Endothelial cell of umbilical vein (primary cell): ENCODE measurements at regions not wholly inside any gene's neighbourhood (a gene's known extent, or its start where the extent isn't known, plus 50 kb on each side); places are given as distances from the start of the nearest gene placed in this dataset.

Experiments
- BruUV-seq: library from RNA; stranded (reverse); fragments of 400-500 nt; replicated peaks from 2 replicates; lab custom pipeline; 2021; lab: Mats Ljungman, UMichigan
- CTCF ChIA-PET: fragments of 300-600, 350-600 bp; sonication (Branson Sonifier 250); formaldehyde crosslinking; loops from one replicate; lab custom pipeline; 2021; ENCODE audit warnings: antibody characterized with exemption, inconsistent platforms; lab: Charles Lee
- POLR2A ChIA-PET: fragments of 300-600, 350-600 bp; sonication (Branson Sonifier 250); formaldehyde crosslinking; loops from one replicate; lab custom pipeline; 2021; ENCODE audit warnings: antibody characterized with exemption, inconsistent platforms; lab: Charles Lee
- DNase-seq: peaks from one replicate; pipeline ENCODE4 v3.0.0-alpha.2; 2011; ENCODE audit warnings: low read depth, low spot score
- FAIRE-seq: peaks from 2 replicates; lab custom pipeline; 2011; peaks lifted over from hg19 to GRCh38; lab: Jason Lieb, UNC
- H2AFZ ChIP-seq: 2 replicates; pipeline ENCODE4 v1.6.0; 2012; ENCODE audit warnings: low read depth, low read length, control low read depth, inconsistent platforms
- H3K27ac ChIP-seq: 2 replicates; pipeline ENCODE4 v1.5.1; 2011; ENCODE audit warnings: low read depth, mild to moderate bottlenecking, control low read depth, low read length, moderate library complexity; ENCODE audit not compliant: insufficient read depth
- H3K27me3 ChIP-seq, 2 experiments: 2 replicates each; pipeline versions ENCODE4 v1.6.0 to v1.6.1; 2011; ENCODE audit warnings: low read length in 2 of 2, mixed read lengths in 1 of 2; ENCODE audit not compliant: control insufficient read depth in 2 of 2, insufficient read depth in 2 of 2
- H3K36me3 ChIP-seq, 2 experiments: 2 replicates in 1 of 2; 3 replicates in 1 of 2; pipeline ENCODE4 v1.5.1; 2011; ENCODE audit warnings: low read length in 2 of 2, mild to moderate bottlenecking in 1 of 2, moderate library complexity in 1 of 2; ENCODE audit not compliant: control insufficient read depth in 2 of 2, insufficient read depth in 2 of 2; ENCODE audit errors: extremely low read depth in 1 of 2
- H3K4me1 ChIP-seq: 3 replicates; pipeline ENCODE4 v1.5.1; 2011; ENCODE audit warnings: mild to moderate bottlenecking, low read length; ENCODE audit not compliant: control insufficient read depth, insufficient read depth; ENCODE audit errors: extremely low read depth
- H3K4me2 ChIP-seq: 2 replicates; pipeline ENCODE4 v1.6.1; 2011; ENCODE audit warnings: low read length, control low read depth, mixed read lengths; ENCODE audit not compliant: insufficient read depth
- H3K4me3 ChIP-seq, 3 experiments: fragments of 200-600 bp in 1 of 3; sonication (generic), shearing (Covaris generic) in 1 of 3; replicated peaks in 1 of 3; 2 replicates each; pipeline ENCODE4 v1.5.1; 2011 to 2016; ENCODE audit warnings: control low read depth in 3 of 3, low read length in 3 of 3, mild to moderate bottlenecking in 2 of 3, inconsistent platforms in 1 of 3, low read depth in 1 of 3, moderate library complexity in 1 of 3; ENCODE audit not compliant: insufficient read depth in 1 of 3
- H3K79me2 ChIP-seq: 2 replicates; pipeline ENCODE4 v1.6.0; 2012; ENCODE audit warnings: low read length, inconsistent platforms; ENCODE audit not compliant: control insufficient read depth, insufficient read depth
- H3K9ac ChIP-seq: replicated peaks from 2 replicates; pipeline ENCODE3; 2011; ENCODE audit warnings: low read length, control low read depth; ENCODE audit not compliant: insufficient read depth; ENCODE audit errors: extremely low read depth
- H3K9me1 ChIP-seq: replicated peaks from 3 replicates; pipeline ENCODE4 v1.6.0; 2011; ENCODE audit warnings: mild to moderate bottlenecking, low read length; ENCODE audit not compliant: control insufficient read depth, insufficient read depth; ENCODE audit errors: extremely low read depth
- H3K9me3 ChIP-seq: replicated peaks from 2 replicates; pipeline ENCODE4 v1.5.1; 2012; ENCODE audit warnings: low read length, inconsistent platforms; ENCODE audit not compliant: control insufficient read depth, insufficient read depth
- H4K20me1 ChIP-seq: replicated peaks from 2 replicates; pipeline ENCODE3; 2011; ENCODE audit warnings: mild to moderate bottlenecking, low read length; ENCODE audit not compliant: control insufficient read depth, insufficient read depth; ENCODE audit errors: extremely low read depth
- CTCF ChIP-seq, 2 donors: IDR thresholded peaks; 1 replicate in 1 of 2; 2 replicates in 1 of 2; pipeline ENCODE4 v1.5.1; 2011; ENCODE audit warnings: low read length in 2 of 2, mild to moderate bottlenecking in 2 of 2, moderate library complexity in 2 of 2, control low read depth in 1 of 2, inconsistent platforms in 1 of 2, low read depth in 1 of 2; ENCODE audit not compliant: insufficient read depth in 1 of 2; ENCODE audit errors: extremely low read depth in 1 of 2
- EZH2 ChIP-seq: IDR thresholded peaks from 2 replicates; pipeline ENCODE4 v1.6.1; 2012; ENCODE audit warnings: borderline replicate concordance, low read depth, mild to moderate bottlenecking, moderate library complexity, low read length, inconsistent platforms; ENCODE audit not compliant: severe bottlenecking
- FOS ChIP-seq: IDR thresholded peaks from 2 replicates; pipeline ENCODE4 v1.6.1; 2011; ENCODE audit warnings: mild to moderate bottlenecking, low read length, moderate library complexity, borderline replicate concordance; ENCODE audit not compliant: insufficient read depth
- GATA2 ChIP-seq: IDR thresholded peaks from 2 replicates; pipeline ENCODE4 v1.7.0; 2011; ENCODE audit warnings: low read depth, mild to moderate bottlenecking, moderate library complexity, mixed read lengths, low read length; ENCODE audit not compliant: insufficient read length, insufficient read depth
- JUN ChIP-seq: IDR thresholded peaks from 2 replicates; pipeline ENCODE4 v1.6.1; 2011; ENCODE audit warnings: borderline replicate concordance, low read depth; ENCODE audit not compliant: insufficient read length, insufficient read depth
- MAX ChIP-seq: IDR thresholded peaks from 2 replicates; pipeline ENCODE4 v1.6.1; 2011; ENCODE audit not compliant: insufficient read depth, insufficient read length
- MYC ChIP-seq: IDR thresholded peaks from one replicate; pipeline ENCODE4 v1.6.1; 2011; ENCODE audit warnings: mild to moderate bottlenecking, low read depth, low read length
- POLR2A ChIP-seq: IDR thresholded peaks from 2 replicates; pipeline ENCODE4 v1.6.1; 2012; ENCODE audit warnings: low read depth, mild to moderate bottlenecking, control low read depth, low read length
- POLR2AphosphoS5 ChIP-seq: IDR thresholded peaks from 2 replicates; pipeline ENCODE4 v1.6.1; 2012; ENCODE audit warnings: low read depth, mild to moderate bottlenecking, control low read depth, low read length, moderate library complexity; ENCODE audit not compliant: insufficient read depth
- dilution Hi-C: fragments of 300-500 bp; cut with MboI; formaldehyde crosslinking; loops from one replicate; pipeline ENCODE4 v1.15.0; 2019; ENCODE audit warnings: low sequenced_read_pairs; ENCODE audit not compliant: extremely low pct_ligation_motif_present
- intact Hi-C: fragments of 100-400 bp; cut with micrococcal nuclease; formaldehyde crosslinking; loops from one replicate; pipeline ENCODE4 v1.10.0; 2022

GRCh38 chr5:9774472-9775079 lies 144.4 kb upstream of the TAS2R1 start:
- TF ChIP-seq MAX (no peak), EZH2 (no peak), POLR2AphosphoS5 (no peak), CTCF (IDR thresholded peaks at IDR 0.05; ENCODE audit: extremely low read depth in 1 of 2, insufficient read depth in 1 of 2, low read depth in 1 of 2, low read length in 2 of 2) (no peak), FOS (no peak), JUN (no peak), GATA2 (no peak), MYC (no peak), POLR2A (no peak)
- no peak overlapping the region for H3K4me2 ChIP-seq
- ChIA-PET CTCF (no interaction called here), POLR2A (no interaction called here)
- no peaks in the 10 kb centered on the region for H3K36me3 ChIP-seq
- no peaks in the 10 kb centered on the region for H3K79me2 ChIP-seq
- H4K20me1 ChIP-seq: no peaks in the 10 kb centered on the region
- intact Hi-C loops (no loop called here), dilution Hi-C loops (no loop called here)
- no peaks in the 10 kb centered on the region for H3K9me1 ChIP-seq
- H3K4me1 ChIP-seq: no peaks in the 10 kb centered on the region
- DNase-seq (no peak), FAIRE-seq (no peak)
- H3K9ac ChIP-seq: no peak overlapping the region
- BruUV-seq: no TSS peak
- H3K27ac ChIP-seq: no peak overlapping the region
- H3K4me3 ChIP-seq: no peak overlapping the region
- H2AFZ ChIP-seq: no peak overlapping the region
- no peaks in the 10 kb centered on the region for H3K27me3 ChIP-seq
- H3K9me3 ChIP-seq: peaks cover 3% of the 10 kb centered on the region
